ENCODE measurements at regions not wholly inside any gene's neighbourhood (a gene's known extent, or its start where the extent isn't known, plus 50 kb on each side); places are given as distances from the start of the nearest gene placed in this dataset.

DNA sequence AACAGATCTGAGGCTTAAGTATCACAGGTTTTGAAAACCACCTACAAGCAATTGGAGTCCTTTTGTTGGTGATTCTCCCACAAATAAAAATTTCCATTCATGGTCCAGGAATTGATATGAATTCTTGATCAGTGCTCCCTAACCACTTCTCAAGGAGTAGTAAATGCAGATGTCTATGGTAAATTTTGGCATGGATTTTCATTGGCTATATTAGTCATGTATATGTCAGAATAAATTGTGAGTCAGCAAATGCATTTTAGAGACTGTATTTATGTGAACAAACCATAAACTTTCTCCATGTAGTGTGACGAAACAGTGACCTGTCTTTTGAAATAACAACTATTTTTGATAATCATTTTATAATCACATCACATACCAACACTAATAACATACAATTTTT, 611.1 kb downstream of the HTR1A start:
- TF ChIP-seq RAD21 (IDR thresholded peaks at IDR 0.05; ENCODE audit: low read depth) = no peak
- no peak for TF ChIP-seq EP300 (IDR thresholded peaks at IDR 0.05; ENCODE audit: borderline replicate concordance)
- TF ChIP-seq, protein P1, sequence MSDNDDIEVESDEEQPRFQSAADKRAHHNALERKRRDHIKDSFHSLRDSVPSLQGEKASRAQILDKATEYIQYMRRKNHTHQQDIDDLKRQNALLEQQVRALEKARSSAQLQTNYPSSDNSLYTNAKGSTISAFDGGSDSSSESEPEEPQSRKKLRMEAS (IDR thresholded peaks at IDR 0.05) = no peak
- no peak for TF ChIP-seq TCF12 (IDR thresholded peaks at IDR 0.05; ENCODE audit: low read depth)
- no peak for TF ChIP-seq EGR1 (IDR thresholded peaks at IDR 0.05)
- TF ChIP-seq CEBPB (IDR thresholded peaks at IDR 0.05) = no peak
- TF ChIP-seq, protein P2, sequence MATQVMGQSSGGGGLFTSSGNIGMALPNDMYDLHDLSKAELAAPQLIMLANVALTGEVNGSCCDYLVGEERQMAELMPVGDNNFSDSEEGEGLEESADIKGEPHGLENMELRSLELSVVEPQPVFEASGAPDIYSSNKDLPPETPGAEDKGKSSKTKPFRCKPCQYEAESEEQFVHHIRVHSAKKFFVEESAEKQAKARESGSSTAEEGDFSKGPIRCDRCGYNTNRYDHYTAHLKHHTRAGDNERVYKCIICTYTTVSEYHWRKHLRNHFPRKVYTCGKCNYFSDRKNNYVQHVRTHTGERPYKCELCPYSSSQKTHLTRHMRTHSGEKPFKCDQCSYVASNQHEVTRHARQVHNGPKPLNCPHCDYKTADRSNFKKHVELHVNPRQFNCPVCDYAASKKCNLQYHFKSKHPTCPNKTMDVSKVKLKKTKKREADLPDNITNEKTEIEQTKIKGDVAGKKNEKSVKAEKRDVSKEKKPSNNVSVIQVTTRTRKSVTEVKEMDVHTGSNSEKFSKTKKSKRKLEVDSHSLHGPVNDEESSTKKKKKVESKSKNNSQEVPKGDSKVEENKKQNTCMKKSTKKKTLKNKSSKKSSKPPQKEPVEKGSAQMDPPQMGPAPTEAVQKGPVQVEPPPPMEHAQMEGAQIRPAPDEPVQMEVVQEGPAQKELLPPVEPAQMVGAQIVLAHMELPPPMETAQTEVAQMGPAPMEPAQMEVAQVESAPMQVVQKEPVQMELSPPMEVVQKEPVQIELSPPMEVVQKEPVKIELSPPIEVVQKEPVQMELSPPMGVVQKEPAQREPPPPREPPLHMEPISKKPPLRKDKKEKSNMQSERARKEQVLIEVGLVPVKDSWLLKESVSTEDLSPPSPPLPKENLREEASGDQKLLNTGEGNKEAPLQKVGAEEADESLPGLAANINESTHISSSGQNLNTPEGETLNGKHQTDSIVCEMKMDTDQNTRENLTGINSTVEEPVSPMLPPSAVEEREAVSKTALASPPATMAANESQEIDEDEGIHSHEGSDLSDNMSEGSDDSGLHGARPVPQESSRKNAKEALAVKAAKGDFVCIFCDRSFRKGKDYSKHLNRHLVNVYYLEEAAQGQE (IDR thresholded peaks at IDR 0.05; ENCODE audit: low read depth) = no peak
- TF ChIP-seq, protein P3, sequence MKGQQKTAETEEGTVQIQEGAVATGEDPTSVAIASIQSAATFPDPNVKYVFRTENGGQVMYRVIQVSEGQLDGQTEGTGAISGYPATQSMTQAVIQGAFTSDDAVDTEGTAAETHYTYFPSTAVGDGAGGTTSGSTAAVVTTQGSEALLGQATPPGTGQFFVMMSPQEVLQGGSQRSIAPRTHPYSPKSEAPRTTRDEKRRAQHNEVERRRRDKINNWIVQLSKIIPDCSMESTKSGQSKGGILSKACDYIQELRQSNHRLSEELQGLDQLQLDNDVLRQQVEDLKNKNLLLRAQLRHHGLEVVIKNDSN (IDR thresholded peaks at IDR 0.05) = no peak
- TF ChIP-seq TAF1 (IDR thresholded peaks at IDR 0.05; ENCODE audit: low read depth) = no peak
- TF ChIP-seq YY1 (IDR thresholded peaks at IDR 0.05; ENCODE audit: low read depth) = no peak
- TF ChIP-seq FOXM1 (IDR thresholded peaks at IDR 0.05; ENCODE audit: borderline replicate concordance, low read depth) = no peak
- TF ChIP-seq NFIC (IDR thresholded peaks at IDR 0.05) = no peak
- no peak for TF ChIP-seq ZBTB7A (IDR thresholded peaks at IDR 0.05; ENCODE audit: low read depth)
